SK-N-SH treated with all-trans-retinoic acid at 6 μM for 48 hours (cell line): ENCODE measurements at regions not wholly inside any gene's neighbourhood (a gene's known extent, or its start where the extent isn't known, plus 50 kb on each side); places are given as distances from the start of the nearest gene placed in this dataset.

Experiments used
- ATAC-seq: fragments of 200-7000 bp; cut with Tn5 transposase; 3 replicates; pipeline ENCODE4 v1.9.1; 2020; ENCODE audit warnings: mild to moderate bottlenecking, moderate library complexity
- ARNTL ChIP-seq: fragments of 450-650 bp; formaldehyde crosslinking; IDR thresholded peaks from 2 replicates; pipeline ENCODE4 v1.5.0; 2020; ENCODE audit warnings: low read depth, mild to moderate bottlenecking, moderate library complexity, borderline replicate concordance
- BACH2 ChIP-seq: fragments of 250-450 bp; sonication (Bioruptor Pico); IDR thresholded peaks from 2 replicates; pipeline ENCODE4 v1.9.0; 2021; ENCODE audit warnings: mild to moderate bottlenecking, borderline replicate concordance
- ESRRG ChIP-seq: fragments of 250-450 bp; sonication (Bioruptor Pico); IDR thresholded peaks from 2 replicates; pipeline ENCODE4 v1.6.1; 2021; ENCODE audit warnings: mild to moderate bottlenecking
- GLIS3 ChIP-seq: fragments of 250-450 bp; sonication (Bioruptor Pico); IDR thresholded peaks from 2 replicates; pipeline ENCODE4 v1.5.0; 2020; ENCODE audit warnings: mild to moderate bottlenecking, moderate library complexity
- ISL1 ChIP-seq: fragments of 250-450 bp; sonication (Bioruptor Pico); IDR thresholded peaks from 2 replicates; pipeline ENCODE4 v2.1.2; 2022; ENCODE audit warnings: mild to moderate bottlenecking, moderate library complexity
- OSR1 ChIP-seq: fragments of 250-450 bp; sonication (Bioruptor Pico); IDR thresholded peaks from 2 replicates; pipeline ENCODE4 v1.8.0; 2022; ENCODE audit warnings: moderate library complexity, mild to moderate bottlenecking, inconsistent platforms
- PPARA ChIP-seq: fragments of 250-450 bp; sonication (Bioruptor Pico); IDR thresholded peaks from 2 replicates; pipeline ENCODE4 v1.5.0; 2020; ENCODE audit warnings: mild to moderate bottlenecking, borderline replicate concordance
- SNAI2 ChIP-seq: fragments of 250-450 bp; sonication (Bioruptor Pico); IDR thresholded peaks from 2 replicates; pipeline ENCODE4 v1.5.0; 2020; ENCODE audit warnings: mild to moderate bottlenecking, moderate library complexity
- TOX ChIP-seq: fragments of 250-450 bp; sonication (Bioruptor Pico); IDR thresholded peaks from 2 replicates; pipeline ENCODE4 v1.8.0; 2021; ENCODE audit warnings: mild to moderate bottlenecking, moderate library complexity, borderline replicate concordance
- ZC3H10 ChIP-seq: fragments of 250-450 bp; sonication (Bioruptor Pico); IDR thresholded peaks from 2 replicates; pipeline ENCODE4 v1.5.1; 2021; ENCODE audit warnings: mild to moderate bottlenecking, moderate library complexity
- ZFP3 ChIP-seq: fragments of 250-450 bp; sonication (Bioruptor Pico); IDR thresholded peaks from 2 replicates; pipeline ENCODE4 v1.5.0; 2020; ENCODE audit warnings: mild to moderate bottlenecking, moderate library complexity
- ZFP30 ChIP-seq: fragments of 450-650 bp; formaldehyde crosslinking; IDR thresholded peaks from 2 replicates; pipeline ENCODE4 v1.5.0; 2022; ENCODE audit warnings: mild to moderate bottlenecking, moderate library complexity
- ZNF70 ChIP-seq: fragments of 450-650 bp; formaldehyde crosslinking; IDR thresholded peaks from 2 replicates; pipeline ENCODE4 v1.5.0; 2020; ENCODE audit warnings: mild to moderate bottlenecking, moderate library complexity
- ZNF8 ChIP-seq: fragments of 450-650 bp; formaldehyde crosslinking; IDR thresholded peaks from 2 replicates; pipeline ENCODE4 v1.5.0; 2020; ENCODE audit warnings: mild to moderate bottlenecking, moderate library complexity
- TF ChIP-seq, protein P1 (sequence below): fragments of 250-450 bp; sonication (Bioruptor Pico); IDR thresholded peaks from 2 replicates; pipeline ENCODE4 v1.8.0; 2021; ENCODE audit warnings: low read depth, mild to moderate bottlenecking, moderate library complexity, borderline replicate concordance
- TF ChIP-seq, protein P2 (sequence below): fragments of 250-450 bp; sonication (Bioruptor Pico); IDR thresholded peaks from 2 replicates; pipeline ENCODE4 v1.5.0; 2020; ENCODE audit warnings: mild to moderate bottlenecking, moderate library complexity
- TF ChIP-seq, protein P3 (sequence below): fragments of 250-450 bp; sonication (Bioruptor Pico); IDR thresholded peaks from 2 replicates; pipeline ENCODE4 v1.5.1; 2021; ENCODE audit warnings: mild to moderate bottlenecking, moderate library complexity
- TF ChIP-seq, protein P4 (sequence below): fragments of 250-450 bp; sonication (Bioruptor Pico); IDR thresholded peaks from 2 replicates; pipeline ENCODE4 v1.5.1; 2020; ENCODE audit warnings: low read depth, mild to moderate bottlenecking, moderate library complexity

DNA sequence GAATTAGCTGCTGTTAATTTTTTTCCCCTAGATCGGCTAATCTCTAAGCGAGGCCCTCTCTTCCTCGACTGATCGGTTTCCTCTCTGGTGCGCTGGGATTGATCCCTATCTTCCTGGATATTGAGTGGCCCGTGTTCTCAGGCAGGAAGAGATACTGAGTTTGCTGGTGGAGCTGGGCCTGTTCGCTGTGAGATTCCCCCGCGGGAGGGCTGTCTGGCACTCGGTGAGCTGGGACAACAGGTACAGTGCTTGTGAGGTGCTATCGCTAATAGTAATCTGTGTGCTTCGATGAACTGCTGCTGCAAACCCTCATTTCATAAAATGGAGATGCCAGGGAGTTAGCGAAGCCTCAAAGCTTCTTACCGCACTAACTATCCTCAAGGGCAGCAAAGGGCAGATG is 310.3 kb downstream of the NXPE2 start:
- TF ChIP-seq TOX (CRISPR knock-in tag), result no peak
- TF ChIP-seq OSR1, result no peak
- TF ChIP-seq SNAI2 (CRISPR knock-in tag), result no peak
- TF ChIP-seq, protein P1, sequence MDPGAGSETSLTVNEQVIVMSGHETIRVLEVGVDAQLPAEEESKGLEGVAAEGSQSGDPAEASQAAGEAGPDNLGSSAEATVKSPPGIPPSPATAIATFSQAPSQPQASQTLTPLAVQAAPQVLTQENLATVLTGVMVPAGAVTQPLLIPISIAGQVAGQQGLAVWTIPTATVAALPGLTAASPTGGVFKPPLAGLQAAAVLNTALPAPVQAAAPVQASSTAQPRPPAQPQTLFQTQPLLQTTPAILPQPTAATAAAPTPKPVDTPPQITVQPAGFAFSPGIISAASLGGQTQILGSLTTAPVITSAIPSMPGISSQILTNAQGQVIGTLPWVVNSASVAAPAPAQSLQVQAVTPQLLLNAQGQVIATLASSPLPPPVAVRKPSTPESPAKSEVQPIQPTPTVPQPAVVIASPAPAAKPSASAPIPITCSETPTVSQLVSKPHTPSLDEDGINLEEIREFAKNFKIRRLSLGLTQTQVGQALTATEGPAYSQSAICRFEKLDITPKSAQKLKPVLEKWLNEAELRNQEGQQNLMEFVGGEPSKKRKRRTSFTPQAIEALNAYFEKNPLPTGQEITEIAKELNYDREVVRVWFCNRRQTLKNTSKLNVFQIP (CRISPR knock-in tag), result no peak
- TF ChIP-seq ZFP3 (CRISPR knock-in tag), result no peak
- TF ChIP-seq, all 23 proteins: peak for 0
- no peak for ATAC-seq

GRCh38 chr11:114989536-114989935 is 311.2 kb downstream of the NXPE2 start:
- TF ChIP-seq ESRRG (CRISPR knock-in tag) (no peak), SNAI2 (CRISPR knock-in tag) (no peak), ZC3H10 (no peak), ZFP3 (CRISPR knock-in tag) (no peak), GLIS3 (no peak), ZNF8 (CRISPR knock-in tag) (no peak), ARNTL (CRISPR knock-in tag) (no peak), ZNF70 (CRISPR knock-in tag) (no peak), ISL1 (no peak), TOX (CRISPR knock-in tag) (no peak)
- TF ChIP-seq, protein P1 (CRISPR knock-in tag), result no peak
- TF ChIP-seq, protein P2, sequence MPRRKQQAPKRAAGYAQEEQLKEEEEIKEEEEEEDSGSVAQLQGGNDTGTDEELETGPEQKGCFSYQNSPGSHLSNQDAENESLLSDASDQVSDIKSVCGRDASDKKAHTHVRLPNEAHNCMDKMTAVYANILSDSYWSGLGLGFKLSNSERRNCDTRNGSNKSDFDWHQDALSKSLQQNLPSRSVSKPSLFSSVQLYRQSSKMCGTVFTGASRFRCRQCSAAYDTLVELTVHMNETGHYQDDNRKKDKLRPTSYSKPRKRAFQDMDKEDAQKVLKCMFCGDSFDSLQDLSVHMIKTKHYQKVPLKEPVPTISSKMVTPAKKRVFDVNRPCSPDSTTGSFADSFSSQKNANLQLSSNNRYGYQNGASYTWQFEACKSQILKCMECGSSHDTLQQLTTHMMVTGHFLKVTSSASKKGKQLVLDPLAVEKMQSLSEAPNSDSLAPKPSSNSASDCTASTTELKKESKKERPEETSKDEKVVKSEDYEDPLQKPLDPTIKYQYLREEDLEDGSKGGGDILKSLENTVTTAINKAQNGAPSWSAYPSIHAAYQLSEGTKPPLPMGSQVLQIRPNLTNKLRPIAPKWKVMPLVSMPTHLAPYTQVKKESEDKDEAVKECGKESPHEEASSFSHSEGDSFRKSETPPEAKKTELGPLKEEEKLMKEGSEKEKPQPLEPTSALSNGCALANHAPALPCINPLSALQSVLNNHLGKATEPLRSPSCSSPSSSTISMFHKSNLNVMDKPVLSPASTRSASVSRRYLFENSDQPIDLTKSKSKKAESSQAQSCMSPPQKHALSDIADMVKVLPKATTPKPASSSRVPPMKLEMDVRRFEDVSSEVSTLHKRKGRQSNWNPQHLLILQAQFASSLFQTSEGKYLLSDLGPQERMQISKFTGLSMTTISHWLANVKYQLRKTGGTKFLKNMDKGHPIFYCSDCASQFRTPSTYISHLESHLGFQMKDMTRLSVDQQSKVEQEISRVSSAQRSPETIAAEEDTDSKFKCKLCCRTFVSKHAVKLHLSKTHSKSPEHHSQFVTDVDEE (CRISPR knock-in tag), result no peak
- TF ChIP-seq, protein P3, sequence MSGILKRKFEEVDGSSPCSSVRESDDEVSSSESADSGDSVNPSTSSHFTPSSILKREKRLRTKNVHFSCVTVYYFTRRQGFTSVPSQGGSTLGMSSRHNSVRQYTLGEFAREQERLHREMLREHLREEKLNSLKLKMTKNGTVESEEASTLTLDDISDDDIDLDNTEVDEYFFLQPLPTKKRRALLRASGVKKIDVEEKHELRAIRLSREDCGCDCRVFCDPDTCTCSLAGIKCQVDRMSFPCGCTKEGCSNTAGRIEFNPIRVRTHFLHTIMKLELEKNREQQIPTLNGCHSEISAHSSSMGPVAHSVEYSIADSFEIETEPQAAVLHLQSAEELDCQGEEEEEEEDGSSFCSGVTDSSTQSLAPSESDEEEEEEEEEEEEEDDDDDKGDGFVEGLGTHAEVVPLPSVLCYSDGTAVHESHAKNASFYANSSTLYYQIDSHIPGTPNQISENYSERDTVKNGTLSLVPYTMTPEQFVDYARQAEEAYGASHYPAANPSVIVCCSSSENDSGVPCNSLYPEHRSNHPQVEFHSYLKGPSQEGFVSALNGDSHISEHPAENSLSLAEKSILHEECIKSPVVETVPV (CRISPR knock-in tag), result no peak
- TF ChIP-seq, protein P4, sequence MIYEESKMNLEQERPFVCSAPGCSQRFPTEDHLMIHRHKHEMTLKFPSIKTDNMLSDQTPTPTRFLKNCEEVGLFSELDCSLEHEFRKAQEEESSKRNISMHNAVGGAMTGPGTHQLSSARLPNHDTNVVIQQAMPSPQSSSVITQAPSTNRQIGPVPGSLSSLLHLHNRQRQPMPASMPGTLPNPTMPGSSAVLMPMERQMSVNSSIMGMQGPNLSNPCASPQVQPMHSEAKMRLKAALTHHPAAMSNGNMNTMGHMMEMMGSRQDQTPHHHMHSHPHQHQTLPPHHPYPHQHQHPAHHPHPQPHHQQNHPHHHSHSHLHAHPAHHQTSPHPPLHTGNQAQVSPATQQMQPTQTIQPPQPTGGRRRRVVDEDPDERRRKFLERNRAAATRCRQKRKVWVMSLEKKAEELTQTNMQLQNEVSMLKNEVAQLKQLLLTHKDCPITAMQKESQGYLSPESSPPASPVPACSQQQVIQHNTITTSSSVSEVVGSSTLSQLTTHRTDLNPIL (CRISPR knock-in tag), result no peak
- TF ChIP-seq, all 23 proteins: peak for 0
- ATAC-seq, result no peak

- no peak for ATAC-seq
- TF ChIP-seq ZNF70 (CRISPR knock-in tag), result no peak
- no peak for TF ChIP-seq SNAI2 (CRISPR knock-in tag)
- no peak for TF ChIP-seq PPARA (CRISPR knock-in tag)
- TF ChIP-seq ZNF8 (CRISPR knock-in tag), result no peak
- TF ChIP-seq, protein P3 (CRISPR knock-in tag), result no peak
- TF ChIP-seq ZFP3 (CRISPR knock-in tag), result no peak
- TF ChIP-seq BACH2, result no peak
- TF ChIP-seq ESRRG (CRISPR knock-in tag), result no peak
- TF ChIP-seq, protein P1 (CRISPR knock-in tag), result no peak
- TF ChIP-seq, protein P2 (CRISPR knock-in tag), result no peak
- no peak for TF ChIP-seq ARNTL (CRISPR knock-in tag)
- TF ChIP-seq ZFP30 (CRISPR knock-in tag), result no peak
- TF ChIP-seq ISL1, result no peak
- TF ChIP-seq OSR1, result no peak
- TF ChIP-seq ZC3H10, result no peak
These were observed 327.3 kb downstream of the NXPE2 start for GRCh38 chr11:115005663-115006062.
